NCI-H226 (cell line): ENCODE measurements at regions not wholly inside any gene's neighbourhood (a gene's known extent, or its start where the extent isn't known, plus 50 kb on each side); places are given as distances from the start of the nearest gene placed in this dataset.

Experiments used
- DNase-seq: peaks from one replicate; pipeline ENCODE4 v3.0.0-alpha.2; 2015

DNA sequence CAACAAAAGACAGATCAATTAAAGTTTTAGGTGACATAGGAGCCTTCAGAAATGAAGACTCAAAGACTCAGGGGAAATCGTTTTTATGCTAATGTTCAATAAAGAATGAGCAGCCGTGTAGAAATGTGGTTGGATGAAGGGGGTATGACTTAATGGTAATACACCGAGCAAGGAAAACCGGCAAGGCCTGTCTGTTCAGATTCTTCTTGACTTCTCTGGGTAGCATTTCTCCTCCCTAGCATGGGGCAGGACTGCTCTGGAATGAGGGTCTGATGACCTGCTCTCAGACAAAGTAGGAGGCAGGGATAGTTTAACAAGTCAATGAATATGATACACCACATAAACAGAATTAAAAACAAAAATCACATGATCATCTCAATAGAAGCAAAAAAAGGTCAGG is 487.4 kb downstream of the ZNF608 start:
- DNase-seq: no peak

DNA sequence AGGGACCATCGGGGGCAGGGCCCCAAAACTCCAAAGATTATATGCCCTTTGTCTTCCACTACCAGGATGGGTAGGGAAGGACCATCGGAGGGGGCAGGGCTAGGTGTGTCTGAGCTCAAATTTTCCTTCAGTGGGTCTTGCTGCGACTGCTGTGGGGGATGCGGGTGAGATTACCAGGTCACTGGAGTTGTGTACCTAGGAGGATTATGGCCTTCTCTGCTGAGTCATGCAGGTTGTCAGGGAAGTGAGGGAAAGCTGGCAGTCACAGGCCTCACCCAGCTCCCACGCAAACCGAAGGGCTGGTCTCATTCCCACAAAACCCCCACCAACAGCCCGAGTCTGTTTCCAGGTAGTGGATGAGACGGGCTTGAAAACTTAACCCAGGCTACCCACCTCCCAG is 489.4 kb downstream of the ZNF608 start:
- no peak for DNase-seq

GRCh38 chr5:124253203-124253810 is 493.1 kb downstream of the ZNF608 start:
- no peak for DNase-seq

DNA sequence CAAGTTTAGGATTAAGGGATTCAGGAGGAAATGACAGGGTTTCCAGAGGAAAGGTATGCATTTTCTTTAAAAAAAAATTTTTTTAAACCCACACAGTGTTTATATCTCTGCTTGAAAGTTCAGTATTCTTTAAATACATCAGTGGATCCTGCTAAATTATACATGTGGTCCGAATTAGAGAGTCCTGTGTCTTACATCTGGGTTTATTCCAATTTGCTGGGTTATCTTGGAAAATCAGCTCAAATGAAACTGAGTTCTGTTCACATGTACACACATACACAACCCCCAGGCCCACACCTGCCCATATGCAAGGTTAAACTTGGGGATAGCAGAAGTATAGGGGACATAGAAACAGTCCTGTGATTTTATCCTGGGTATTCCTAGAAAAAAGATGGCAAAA is 493.7 kb downstream of the ZNF608 start:
- no peak for DNase-seq

GRCh38 chr5:124252191-124252638 is 494.2 kb downstream of the ZNF608 start:
- peak; percentile 31 for DNase-seq

DNA sequence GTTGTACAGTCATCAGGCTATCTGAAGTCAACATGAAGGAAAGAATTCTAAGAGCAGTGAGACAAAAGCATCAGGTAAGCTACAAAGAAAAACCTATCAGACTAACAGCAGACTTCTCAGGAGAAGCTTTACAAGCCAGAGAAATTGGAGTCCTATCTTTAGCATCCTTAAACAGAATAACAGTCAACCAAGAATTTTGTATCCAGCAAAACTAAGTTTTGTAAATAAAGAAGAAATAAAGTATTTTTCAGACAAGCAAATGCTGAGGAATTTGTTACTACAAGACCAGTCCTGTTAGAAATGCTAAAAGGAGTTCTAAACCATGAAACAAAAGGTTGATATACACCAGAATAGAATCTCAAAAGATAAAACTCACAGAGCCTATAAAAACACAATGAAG is 501.2 kb downstream of the ZNF608 start:
- no peak for DNase-seq

DNA sequence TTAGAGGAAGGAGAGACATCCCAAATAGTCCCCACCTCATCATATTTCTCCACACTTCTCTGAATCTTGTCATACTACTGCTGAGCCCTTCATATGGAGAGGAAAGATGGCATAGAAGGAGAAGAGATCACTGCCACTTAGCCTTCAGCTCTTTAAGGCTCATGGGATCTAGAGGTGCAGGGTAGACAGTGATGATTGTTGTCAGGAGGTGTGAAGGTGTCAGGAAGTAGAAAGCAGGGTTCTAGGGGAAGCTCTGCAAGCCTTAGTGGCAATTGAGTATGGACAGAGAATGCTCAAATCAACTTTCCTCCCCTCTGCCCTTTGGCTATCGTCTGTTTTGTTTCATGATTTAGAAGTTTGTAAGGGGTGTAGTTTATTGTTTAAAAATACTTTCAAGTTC is 505.7 kb downstream of the ZNF608 start:
- DNase-seq: no peak

DNA sequence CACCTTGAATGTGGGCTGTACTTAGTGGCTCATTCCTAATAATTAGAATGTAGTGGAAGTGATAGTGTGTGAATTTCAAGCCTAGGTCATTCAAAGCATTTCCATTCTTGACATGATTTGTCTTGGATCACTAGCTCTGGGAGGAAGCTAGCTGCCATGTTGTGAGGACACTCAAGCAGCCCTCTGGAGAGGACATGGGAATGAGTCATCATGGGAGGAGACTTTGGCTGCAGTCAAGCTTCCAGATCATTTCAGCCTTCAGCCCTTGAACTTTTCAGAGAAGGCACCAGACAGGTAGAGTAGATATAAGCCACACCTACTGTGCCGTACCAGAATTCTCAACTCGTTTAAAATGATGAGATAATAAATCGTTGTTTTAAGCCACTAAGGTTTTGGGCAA is 506.9 kb downstream of the ZNF608 start:
- DNase-seq: no peak

- no peak for DNase-seq
These were observed 508.1 kb downstream of the ZNF608 start for GRCh38 chr5:124238350-124238749.

GRCh38 chr5:124237206-124237695 is 509.2 kb downstream of the ZNF608 start:
- DNase-seq: no peak

DNA sequence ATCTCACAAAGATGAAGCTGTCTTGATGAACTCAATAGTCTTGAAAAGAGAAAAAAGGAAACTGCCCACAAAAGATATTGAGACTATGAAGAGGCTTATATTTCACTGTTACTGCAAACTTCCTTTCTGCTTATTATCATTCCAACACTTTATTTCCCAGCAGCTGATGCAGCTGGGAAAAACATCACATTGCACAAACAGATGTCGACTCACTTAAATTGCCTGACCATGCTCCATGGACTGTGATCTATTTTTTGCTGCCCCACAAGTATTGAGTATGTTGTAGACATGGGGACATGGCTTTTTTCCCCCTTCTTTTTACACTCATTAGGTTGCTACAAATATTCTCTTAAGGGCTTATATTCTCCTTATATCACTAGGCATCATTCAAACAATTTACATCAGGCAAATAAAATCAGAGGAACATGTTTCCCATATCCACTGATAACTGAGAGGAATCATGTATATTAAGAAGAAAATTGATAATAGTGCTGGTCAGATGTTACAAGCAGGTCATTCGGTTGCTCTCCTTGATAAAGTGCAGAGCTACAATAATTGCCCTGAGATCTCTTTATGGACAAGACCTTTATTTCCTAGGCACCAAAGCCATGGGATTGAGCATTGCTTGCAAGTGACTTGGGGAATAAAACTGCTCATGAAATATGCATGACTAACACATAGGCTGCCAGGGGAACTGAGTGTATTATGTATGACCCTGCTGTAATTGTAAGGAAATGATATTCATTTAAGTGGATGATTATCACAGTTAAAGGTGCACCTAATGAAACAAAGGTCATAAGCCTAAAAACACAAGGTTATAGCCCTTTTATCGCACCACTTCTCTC is 509.9 kb downstream of the ZNF608 start:
- no peak for DNase-seq

- DNase-seq: no peak
These were observed 510.9 kb downstream of the ZNF608 start for GRCh38 chr5:124235576-124235975.

DNA sequence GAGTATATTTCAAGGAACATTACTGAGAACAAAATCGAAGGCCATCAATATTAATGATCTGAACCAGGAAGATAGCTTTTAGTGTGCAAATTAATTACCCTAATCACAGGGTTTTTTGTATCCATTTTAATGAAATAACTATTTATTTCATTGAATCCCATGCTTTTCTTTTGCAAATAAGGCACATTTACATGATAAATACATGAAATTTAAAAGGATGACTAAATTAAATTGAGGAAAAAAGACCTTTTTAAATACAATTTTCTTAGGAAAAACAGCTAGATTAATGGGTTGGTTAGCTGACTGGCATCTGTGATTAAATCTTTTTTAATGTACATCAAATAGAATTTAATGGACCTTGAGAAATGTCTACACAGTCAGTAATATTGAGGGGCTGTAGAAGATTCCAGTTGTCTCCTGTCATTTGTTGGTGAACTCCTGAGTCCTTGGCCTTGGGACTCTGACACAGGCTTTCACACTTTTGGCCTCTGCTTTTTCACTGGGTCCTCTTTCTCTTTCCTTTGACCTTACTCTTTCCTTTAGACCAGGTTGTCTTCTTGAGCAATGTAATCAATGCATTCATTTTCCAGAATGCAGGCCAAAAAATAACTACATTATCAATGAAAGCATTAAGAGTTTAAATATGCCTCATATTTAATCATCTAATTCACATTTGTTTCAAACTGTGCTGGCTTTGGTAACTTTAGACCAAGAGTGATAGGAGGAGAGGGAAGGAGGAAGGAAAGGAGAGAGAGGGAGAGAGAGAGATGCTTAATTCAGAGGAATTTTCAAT is 511.5 kb downstream of the ZNF608 start:
- DNase-seq: no peak

DNA sequence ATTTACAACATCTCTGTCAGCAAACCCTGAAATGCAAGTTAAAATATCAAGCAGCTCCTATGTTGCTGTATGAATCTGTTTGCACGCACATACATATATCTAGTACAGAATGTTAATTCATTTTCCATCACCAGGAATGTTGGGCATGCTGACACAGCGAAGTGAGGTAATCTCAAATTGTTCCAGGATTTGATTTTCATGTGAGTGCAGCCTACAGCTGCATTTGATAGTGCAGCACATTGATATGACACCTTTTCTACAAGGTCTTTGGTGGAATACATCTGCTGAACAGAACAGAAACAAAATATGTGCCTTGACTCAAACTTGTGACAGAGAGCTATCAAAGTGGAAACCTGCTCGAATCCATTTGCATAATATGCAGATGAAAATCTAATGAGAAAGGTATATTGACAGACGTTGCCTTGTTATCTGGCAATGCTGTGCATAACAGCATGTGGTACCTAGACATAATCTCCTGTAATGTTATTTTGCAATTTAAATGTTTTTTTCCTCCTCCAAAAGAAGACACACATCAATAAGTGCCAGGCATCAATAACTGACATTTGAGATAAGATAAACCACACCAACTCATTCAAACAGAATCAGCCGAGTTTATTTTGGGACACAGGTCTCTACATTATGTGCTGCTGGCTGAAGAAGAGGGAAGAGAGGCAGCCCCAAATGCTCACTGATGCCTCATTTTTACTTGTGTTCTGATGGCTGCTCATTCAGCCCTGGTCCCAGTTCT is 512.2 kb downstream of the ZNF608 start:
- DNase-seq: no peak

- DNase-seq: no peak
These were observed 513.9 kb downstream of the ZNF608 start for GRCh38 chr5:124232515-124232914.

DNA sequence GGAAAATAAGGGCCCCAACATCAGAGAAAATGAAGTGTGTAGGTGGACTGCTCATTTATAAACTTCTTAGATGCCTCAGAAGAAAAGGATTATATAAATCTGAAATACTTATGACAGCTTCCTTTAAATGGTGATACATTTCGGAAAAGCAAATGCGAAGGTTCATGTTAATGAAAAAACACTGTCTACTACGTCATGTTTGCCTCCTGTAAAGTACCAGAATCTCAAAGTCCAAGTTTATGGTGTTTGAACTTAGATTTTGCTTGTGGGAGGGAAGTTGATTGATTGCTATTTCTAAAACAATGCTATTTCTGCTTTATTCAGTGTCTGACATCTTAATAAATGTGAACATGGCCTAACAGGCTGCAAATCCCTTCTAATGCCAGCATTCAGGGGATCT is 514.6 kb downstream of the ZNF608 start:
- DNase-seq: no peak

DNA sequence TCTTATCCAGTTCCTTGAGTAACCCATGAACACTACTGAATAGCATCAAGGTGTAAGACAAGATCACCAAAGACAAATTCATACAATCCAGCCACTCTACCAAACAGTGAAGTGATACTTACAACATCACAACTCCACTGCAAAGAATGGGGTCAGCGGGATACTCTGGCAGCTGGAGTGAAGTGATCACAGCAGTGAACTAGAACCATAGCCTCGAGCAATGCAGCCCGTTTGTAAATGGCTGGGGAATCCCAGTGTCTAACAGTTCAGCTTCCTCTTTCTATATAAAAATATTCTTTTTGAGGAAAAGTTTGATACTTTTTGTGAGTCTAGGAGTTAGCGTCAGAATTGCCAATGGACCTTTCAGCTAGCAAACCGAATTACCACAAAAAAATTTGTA is 515.2 kb downstream of the ZNF608 start:
- DNase-seq: no peak

GRCh38 chr5:124230456-124230855 is 516.0 kb downstream of the ZNF608 start:
- no peak for DNase-seq

- no peak for DNase-seq
These were observed 517.1 kb downstream of the ZNF608 start for GRCh38 chr5:124229352-124229751.

GRCh38 chr5:124227914-124228313 is 518.5 kb downstream of the ZNF608 start:
- no peak for DNase-seq

DNA sequence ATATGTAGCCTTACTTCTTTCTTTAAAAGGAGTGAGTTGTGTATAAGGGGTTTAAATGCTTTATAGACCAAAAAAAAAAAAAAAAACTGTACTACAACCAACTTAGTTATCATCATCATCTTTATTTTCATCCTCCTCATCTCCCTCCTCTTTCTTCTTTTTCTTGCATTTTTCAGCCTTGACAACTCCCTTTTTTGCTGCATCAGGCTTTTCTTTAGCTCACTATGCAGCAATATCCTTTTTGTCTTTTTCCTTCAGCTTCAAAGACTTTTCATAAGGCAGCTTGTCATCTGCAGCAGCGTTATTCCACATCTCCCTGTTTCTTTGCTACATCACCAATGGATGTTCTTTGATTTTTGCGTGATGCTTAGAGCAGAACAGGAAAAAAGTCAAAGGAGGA is 526.0 kb downstream of the ZNF608 start:
- no peak for DNase-seq

GRCh38 chr5:124212934-124213333 is 533.5 kb downstream of the ZNF608 start:
- no peak for DNase-seq
